ENCODE measurements at regions not wholly inside any gene's neighbourhood (a gene's known extent, or its start where the extent isn't known, plus 50 kb on each side); places are given as distances from the start of the nearest gene placed in this dataset.

GRCh38 chr5:120388016-120388781 lies 75.9 kb upstream of the PRR16 start:
- no peak overlapping the region for H3K4me3 ChIP-seq
- no peaks in the 10 kb centered on the region for H3K4me1 ChIP-seq (ENCODE audit: low read depth)
- DNase-seq (no peak), ATAC-seq (peak; percentile 26)
- H3K36me3 ChIP-seq (ENCODE audit: low read depth), result no peaks in the 10 kb centered on the region
- no peaks in the 10 kb centered on the region for H3K9me3 ChIP-seq
- intact Hi-C loops (cut with DNase I, micrococcal nuclease), result no loop called here
- no peak for TF ChIP-seq CTCF (IDR thresholded peaks at IDR 0.05)

DNA sequence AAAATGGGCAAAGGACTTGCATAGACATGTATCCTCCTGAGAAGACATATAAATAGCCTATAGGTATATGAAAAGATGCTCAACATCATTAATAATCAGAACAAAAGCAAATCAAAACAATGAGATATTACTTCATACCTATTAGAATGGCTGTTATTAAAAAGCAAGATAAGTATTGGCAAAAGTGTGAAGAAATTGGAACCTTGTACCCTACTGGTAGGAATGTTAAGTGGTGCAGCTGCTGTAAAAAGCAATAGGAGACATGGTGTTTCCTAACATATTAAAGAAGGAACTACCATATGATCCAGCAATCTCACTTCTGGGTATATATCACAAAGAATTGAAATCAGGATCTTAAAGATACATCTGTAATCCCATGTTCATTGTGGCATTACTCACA lies 69.8 kb upstream of the PRR16 start:
- no peak for ATAC-seq

DNA sequence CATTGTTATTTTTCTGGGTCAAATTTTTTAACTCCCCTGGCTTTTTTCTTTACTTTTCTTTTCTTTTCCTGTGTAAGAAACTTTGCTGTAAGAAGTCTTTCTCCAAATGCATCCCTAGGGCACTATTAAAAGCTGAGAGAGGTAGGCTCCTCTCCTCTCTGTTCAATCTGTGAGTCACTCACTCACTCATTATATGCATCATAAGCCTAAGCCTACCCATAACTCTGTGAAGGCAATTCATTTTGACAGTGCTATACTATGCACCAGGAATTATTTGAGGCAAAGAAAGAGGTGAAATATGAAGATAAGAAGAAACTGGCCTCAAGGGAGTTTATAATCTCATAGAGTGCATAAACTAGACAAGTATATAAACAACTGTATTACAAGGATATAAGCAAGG lies 67.9 kb upstream of the PRR16 start:
- Histone ChIP-seq H3K36me3 (ENCODE audit: low read depth) (no peaks in the 10 kb centered on the region), H3K4me3 (no peak overlapping the region), H3K9me3 (no peaks in the 10 kb centered on the region), H3K4me1 (ENCODE audit: low read depth) (no peaks in the 10 kb centered on the region)
- ATAC-seq (no peak), DNase-seq (no peak)
- no peak for TF ChIP-seq CTCF (IDR thresholded peaks at IDR 0.05)
- intact Hi-C loops (cut with DNase I, micrococcal nuclease), result no loop called here

More for the DNA sequence above, 69.8 kb upstream of the PRR16 start:
- TF ChIP-seq CTCF (IDR thresholded peaks at IDR 0.05), result no peak
- no peak for DNase-seq
- intact Hi-C loops (cut with DNase I, micrococcal nuclease), result no loop called here
- Histone ChIP-seq H3K4me3 (no peak overlapping the region), H3K4me1 (ENCODE audit: low read depth) (no peaks in the 10 kb centered on the region), H3K36me3 (ENCODE audit: low read depth) (no peaks in the 10 kb centered on the region), H3K9me3 (no peaks in the 10 kb centered on the region)

DNA sequence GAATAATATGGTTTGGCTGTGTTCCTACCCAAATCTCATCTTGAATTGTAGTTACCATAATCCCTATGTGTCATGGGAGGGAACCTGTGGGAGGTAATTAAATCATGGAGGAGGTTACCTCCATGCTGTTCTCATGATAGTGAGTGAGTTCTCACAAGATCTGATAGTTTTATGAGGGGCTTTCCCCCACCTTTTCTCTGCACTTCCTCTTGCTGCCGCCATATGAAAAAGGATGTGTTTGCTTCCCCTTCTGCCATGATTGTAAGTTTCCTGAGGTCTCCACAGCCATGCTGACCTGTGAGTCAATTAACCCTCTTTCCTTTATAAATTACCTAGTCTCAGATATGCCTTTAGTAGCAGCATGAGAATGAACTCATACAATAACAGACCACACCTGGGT lies 63.7 kb upstream of the PRR16 start:
- intact Hi-C loops (cut with DNase I, micrococcal nuclease), result no loop called here
- Histone ChIP-seq H3K36me3 (ENCODE audit: low read depth) (no peaks in the 10 kb centered on the region), H3K4me3 (no peak overlapping the region), H3K4me1 (ENCODE audit: low read depth) (no peaks in the 10 kb centered on the region), H3K9me3 (no peaks in the 10 kb centered on the region)
- ATAC-seq, result no peak
- no peak for DNase-seq
- TF ChIP-seq CTCF (IDR thresholded peaks at IDR 0.05), result no peak

DNA sequence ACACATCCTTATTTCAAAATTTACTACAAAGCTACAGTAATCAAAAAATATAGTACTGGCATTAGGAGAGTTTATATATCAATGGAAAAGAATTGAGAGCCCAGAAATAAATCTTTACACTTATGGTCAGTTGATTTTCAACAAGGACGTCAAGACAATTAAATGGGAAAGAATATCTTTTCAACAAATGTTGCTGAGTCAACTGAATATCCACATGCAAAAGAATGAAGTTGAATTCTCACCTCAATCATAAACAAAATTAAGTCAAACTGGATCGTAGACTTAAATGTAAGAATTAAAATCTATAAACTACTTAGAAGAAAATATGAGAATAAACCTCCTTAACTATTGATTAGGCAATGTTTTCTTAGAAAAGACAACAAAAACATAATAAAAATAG lies 61.5 kb upstream of the PRR16 start:
- Histone ChIP-seq H3K4me3 (no peak overlapping the region), H3K36me3 (ENCODE audit: low read depth) (no peaks in the 10 kb centered on the region), H3K9me3 (no peaks in the 10 kb centered on the region), H3K4me1 (ENCODE audit: low read depth) (no peaks in the 10 kb centered on the region)
- no peak for TF ChIP-seq CTCF (IDR thresholded peaks at IDR 0.05)
- no peak for DNase-seq
- intact Hi-C loops (cut with DNase I, micrococcal nuclease), result no loop called here
- no peak for ATAC-seq

Data from mucosa of descending colon (tissue), 3 donors.